NCI-H446 treated with DMSO at 0.1 percent for 48 hours (cell line): ENCODE measurements at regions not wholly inside any gene's neighbourhood (a gene's known extent, or its start where the extent isn't known, plus 50 kb on each side); places are given as distances from the start of the nearest gene placed in this dataset.
A peak's percentile ranks its signal among the peaks of the same experiment; 100 is the strongest.
"Not testable (repeated sequence)": the region's sequence is repeated elsewhere in the genome, so short reads cannot be mapped to it uniquely, and the experiment has no call there.

Source experiments
- DNase-seq: peaks from one replicate; lab custom pipeline; 2025; lab: John Stamatoyannopoulos, UW

- DNase-seq: no peak
Measured at GRCh38 chr13:78867655-78868054, 208.7 kb upstream of the OBI1 start.

- not testable (repeated sequence) for DNase-seq
Measured at GRCh38 chr13:78866076-78866475, 207.1 kb upstream of the OBI1 start.

GRCh38 chr13:78862446-78862845, 203.5 kb upstream of the OBI1 start:
- no peak for DNase-seq

GRCh38 chr13:78852709-78853108, 193.8 kb upstream of the OBI1 start:
- DNase-seq: no peak

- no peak for DNase-seq
Measured at GRCh38 chr13:78845656-78846365, 186.9 kb upstream of the OBI1 start.

- DNase-seq: no peak
Measured at GRCh38 chr13:78844106-78844505, 185.2 kb upstream of the OBI1 start.

GRCh38 chr13:78841358-78841963, 182.5 kb upstream of the OBI1 start:
- DNase-seq: no peak

GRCh38 chr13:78836238-78836784, 177.4 kb upstream of the OBI1 start:
- DNase-seq: no peak

- DNase-seq: no peak
Measured at GRCh38 chr13:78832461-78832860, 173.5 kb upstream of the OBI1 start.

- DNase-seq: no peak
Measured at GRCh38 chr13:78830508-78830907, 171.6 kb upstream of the OBI1 start.

- DNase-seq: no peak
Measured at GRCh38 chr13:78829821-78830220, 170.9 kb upstream of the OBI1 start.

- no peak for DNase-seq
Measured at GRCh38 chr13:78827471-78827870, 168.5 kb upstream of the OBI1 start.

- no peak for DNase-seq
Measured at GRCh38 chr13:78826936-78827335, 168.0 kb upstream of the OBI1 start.

- no peak for DNase-seq
Measured at GRCh38 chr13:78826312-78826711, 167.4 kb upstream of the OBI1 start.

GRCh38 chr13:78820541-78820940, 161.6 kb upstream of the OBI1 start:
- DNase-seq: no peak

GRCh38 chr13:78816592-78816991, 157.6 kb upstream of the OBI1 start:
- no peak for DNase-seq

GRCh38 chr13:78816154-78816553, 157.2 kb upstream of the OBI1 start:
- DNase-seq: no peak

GRCh38 chr13:78806457-78806856, 147.5 kb upstream of the OBI1 start:
- no peak for DNase-seq

- DNase-seq: no peak
Measured at GRCh38 chr13:78802912-78803311, 144.0 kb upstream of the OBI1 start.

GRCh38 chr13:78787190-78787589, 128.2 kb upstream of the OBI1 start:
- DNase-seq: no peak

GRCh38 chr13:78786459-78786858, 127.5 kb upstream of the OBI1 start:
- peak; percentile 4 for DNase-seq

- no peak for DNase-seq
Measured at GRCh38 chr13:78785764-78786163, 126.8 kb upstream of the OBI1 start.

GRCh38 chr13:78784014-78784750, 125.2 kb upstream of the OBI1 start:
- DNase-seq: no peak
